ENCODE measurements at regions not wholly inside any gene's neighbourhood (a gene's known extent, or its start where the extent isn't known, plus 50 kb on each side); places are given as distances from the start of the nearest gene placed in this dataset.

DNA sequence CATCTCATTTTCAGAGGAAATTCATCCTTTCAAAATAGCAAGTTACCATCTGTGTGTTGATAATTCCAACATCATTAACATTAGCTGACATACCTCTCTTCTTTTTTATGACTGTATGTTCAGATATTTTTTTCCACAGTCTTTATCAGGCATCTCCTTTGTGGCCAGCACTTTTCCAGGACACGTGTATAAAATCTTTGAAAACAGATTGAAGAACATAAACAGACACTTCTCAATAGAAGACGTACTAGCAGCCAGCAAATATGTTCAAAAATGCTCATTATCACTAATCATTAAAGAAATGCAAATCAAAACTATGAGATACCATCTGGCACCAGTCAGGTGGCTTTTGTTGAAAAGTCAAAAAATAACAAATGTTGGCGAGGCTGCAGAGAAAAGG lies 734.3 kb downstream of the SEMA5A start:
- TF ChIP-seq YY1 (IDR thresholded peaks at IDR 0.05; ENCODE audit: insufficient read depth, insufficient read length) (no peak), ZNF274 (IDR thresholded peaks at IDR 0.05; ENCODE audit: low read depth, low read length) (no peak), SUZ12 (IDR thresholded peaks at IDR 0.05; ENCODE audit: extremely low read depth, insufficient read depth, insufficient read length) (no peak)
